ENCODE measurements at regions not wholly inside any gene's neighbourhood (a gene's known extent, or its start where the extent isn't known, plus 50 kb on each side); places are given as distances from the start of the nearest gene placed in this dataset.

- ChIA-PET CTCF (no interaction called here), POLR2A (no interaction called here)
- Histone ChIP-seq H3K9ac (no peak overlapping the region), H3K9me2 (no peaks in the 10 kb centered on the region), H3K4me2 (no peak overlapping the region), H3K9me3 (0 out of 2 replicates have a peak, but pooled peaks cover 3% of the 10 kb centered on the region), H3K27ac (ENCODE audit: low read depth in 2 of 2, low read length in 1 of 2) (no peak overlapping the region), H3K27me3 (ENCODE audit: insufficient read depth) (no peaks in the 10 kb centered on the region), H3K4me1 (ENCODE audit: control insufficient read depth in 1 of 2, insufficient read depth in 2 of 2, low read depth in 1 of 2, low read length in 1 of 2) (no peaks in the 10 kb centered on the region), H3K36me3 (replicated peaks in 1 of 2; ENCODE audit: control insufficient read depth in 1 of 2, insufficient read depth in 2 of 2, low read length in 1 of 2) (no peaks in the 10 kb centered on the region), H3K4me3 (ENCODE audit: low read depth in 2 of 2, low read length in 1 of 2) (no peak overlapping the region), H2AFZ (ENCODE audit: low read depth) (no peak overlapping the region), H3K79me2 (ENCODE audit: insufficient read depth) (no peaks in the 10 kb centered on the region), H4K20me1 (ENCODE audit: insufficient read depth) (no peaks in the 10 kb centered on the region), H3F3A (replicated peaks; ENCODE audit: insufficient read depth) (no peaks in the 10 kb centered on the region)
- DNase-seq, result no peak
- TF ChIP-seq YY1 (IDR thresholded peaks at IDR 0.05; ENCODE audit: low read depth) (no peak), EZH2phosphoT487 (IDR thresholded peaks at IDR 0.05; ENCODE audit: borderline replicate concordance, low read depth) (no peak), PBX3 (IDR thresholded peaks at IDR 0.05) (no peak), RCOR1 (IDR thresholded peaks at IDR 0.05; ENCODE audit: low read length) (no peak), SIN3A (IDR thresholded peaks at IDR 0.05; ENCODE audit: borderline replicate concordance, low read depth, low read length) (no peak), NRF1 (IDR thresholded peaks at IDR 0.05; ENCODE audit: low read depth, low read length) (no peak), NFIC (IDR thresholded peaks at IDR 0.05; ENCODE audit: borderline replicate concordance) (no peak), RXRA (IDR thresholded peaks at IDR 0.05; ENCODE audit: borderline replicate concordance, low read depth) (no peak), CHD2 (IDR thresholded peaks at IDR 0.05; ENCODE audit: low read length, partially characterized antibody) (no peak), MAX (IDR thresholded peaks at IDR 0.05; ENCODE audit: low read depth) (no peak), RFX5 (IDR thresholded peaks at IDR 0.05; ENCODE audit: low read length) (no peak), JUND (IDR thresholded peaks at IDR 0.05) (no peak), GATA2 (CRISPR knock-in tag; IDR thresholded peaks at IDR 0.05) (no peak), SMC3 (IDR thresholded peaks at IDR 0.05; ENCODE audit: low read depth, low read length) (no peak), MXI1 (IDR thresholded peaks at IDR 0.05; ENCODE audit: low read depth, low read length) (no peak), RAD21 (IDR thresholded peaks at IDR 0.05; ENCODE audit: low read length) (no peak), TAF1 (IDR thresholded peaks at IDR 0.05; ENCODE audit: borderline replicate concordance, low read depth, low read length) (no peak), FOXJ3 (CRISPR knock-in tag; IDR thresholded peaks at IDR 0.05) (no peak), USF1 (IDR thresholded peaks at IDR 0.05; ENCODE audit: borderline replicate concordance, low read depth) (no peak)
- WGBS (ENCODE audit: low lambda C conversion rate), result 20% methylated on average over 2 of the region's 2 CpGs
These were observed 311.3 kb upstream of the FERMT1 start for GRCh38 chr20:6434131-6434530.

GRCh38 chr20:6430381-6430780 lies 307.6 kb upstream of the FERMT1 start:
- Histone ChIP-seq H3K9me2 (no peaks in the 10 kb centered on the region), H3K4me2 (no peak overlapping the region), H3K4me3 (ENCODE audit: low read depth in 2 of 2, low read length in 1 of 2) (no peak overlapping the region), H3K27ac (ENCODE audit: low read depth in 2 of 2, low read length in 1 of 2) (no peak overlapping the region), H3K79me2 (ENCODE audit: insufficient read depth) (no peaks in the 10 kb centered on the region), H2AFZ (ENCODE audit: low read depth) (no peak overlapping the region), H3K27me3 (ENCODE audit: insufficient read depth) (no peaks in the 10 kb centered on the region), H4K20me1 (ENCODE audit: insufficient read depth) (no peaks in the 10 kb centered on the region), H3K9ac (no peak overlapping the region), H3F3A (replicated peaks; ENCODE audit: insufficient read depth) (no peaks in the 10 kb centered on the region), H3K9me3 (0 out of 2 replicates have a peak, but pooled peaks cover 3% of the 10 kb centered on the region), H3K36me3 (replicated peaks in 1 of 2; ENCODE audit: control insufficient read depth in 1 of 2, insufficient read depth in 2 of 2, low read length in 1 of 2) (no peaks in the 10 kb centered on the region), H3K4me1 (ENCODE audit: control insufficient read depth in 1 of 2, insufficient read depth in 2 of 2, low read depth in 1 of 2, low read length in 1 of 2) (no peaks in the 10 kb centered on the region)
- DNase-seq, result no peak
- CTCF ChIA-PET, result no interaction called here
- POLR2A ChIA-PET, result no interaction called here
- TF ChIP-seq REST (IDR thresholded peaks at IDR 0.05; ENCODE audit: low read depth, low read length) (no peak), FOSL2 (IDR thresholded peaks at IDR 0.05; ENCODE audit: borderline replicate concordance, low read depth) (no peak), TCF12 (IDR thresholded peaks at IDR 0.05) (no peak), PBX3 (IDR thresholded peaks at IDR 0.05) (no peak)

All from SK-N-SH (cell line).